ENCODE measurements at regions not wholly inside any gene's neighbourhood (a gene's known extent, or its start where the extent isn't known, plus 50 kb on each side); places are given as distances from the start of the nearest gene placed in this dataset.

GRCh38 chr7:134391223-134391622, 67.7 kb downstream of the AKR1B1 start:
- DNase-seq, result no peak

GRCh38 chr7:134388336-134389019, 70.4 kb downstream of the AKR1B1 start:
- no peak for DNase-seq

- DNase-seq, result no peak
Measured at GRCh38 chr7:134378562-134378961, 61.8 kb upstream of the SLC35B4 start.

GRCh38 chr7:134376693-134377092, 60.0 kb upstream of the SLC35B4 start:
- DNase-seq, result no peak

- no peak for DNase-seq
Measured at GRCh38 chr7:134375206-134375605, 58.5 kb upstream of the SLC35B4 start.

GRCh38 chr7:134374791-134375190, 58.1 kb upstream of the SLC35B4 start:
- no peak for DNase-seq

- DNase-seq, result no peak
Measured at GRCh38 chr7:134374291-134374690, 57.6 kb upstream of the SLC35B4 start.

- DNase-seq, result no peak
Measured at GRCh38 chr7:134372858-134373257, 56.1 kb upstream of the SLC35B4 start.

GRCh38 chr7:134371971-134372370, 55.2 kb upstream of the SLC35B4 start:
- DNase-seq, result no peak

- no peak for DNase-seq
Measured at GRCh38 chr7:134371536-134371935, 54.8 kb upstream of the SLC35B4 start.

- DNase-seq, result no peak
Measured at GRCh38 chr7:134370135-134370534, 53.4 kb upstream of the SLC35B4 start.

GRCh38 chr7:134368851-134369544, 52.3 kb upstream of the SLC35B4 start:
- peak; percentile 61 for DNase-seq

GRCh38 chr7:134367956-134368749, 51.4 kb upstream of the SLC35B4 start:
- DNase-seq, result no peak
